Hepatocyte (in vitro differentiated cells): ENCODE measurements at regions not wholly inside any gene's neighbourhood (a gene's known extent, or its start where the extent isn't known, plus 50 kb on each side); places are given as distances from the start of the nearest gene placed in this dataset.

Source experiments
- CTCF ChIP-seq: fragments of 200-600 bp; sonication (generic); IDR thresholded peaks from 2 replicates; pipeline ENCODE4 v1.5.1; 2016; ENCODE audit warnings: antibody characterized with exemption, mild to moderate bottlenecking; ENCODE audit not compliant: poor library complexity
- EZH2 ChIP-seq: fragments of 200-600 bp; sonication (generic); IDR thresholded peaks from 2 replicates; pipeline ENCODE4 v1.6.1; 2016; ENCODE audit warnings: antibody characterized with exemption, mild to moderate bottlenecking, borderline replicate concordance
- EZH2phosphoT487 ChIP-seq: fragments of 200-600 bp; sonication (generic); IDR thresholded peaks from one replicate; pipeline ENCODE4 v1.6.1; 2018; ENCODE audit warnings: antibody characterized with exemption, mild to moderate bottlenecking, low read depth, moderate library complexity; ENCODE audit not compliant: unreplicated experiment, severe bottlenecking

- TF ChIP-seq CTCF (no peak), EZH2 (no peak), EZH2phosphoT487 (no peak)
Observed at GRCh38 chr5:2511126-2511525, 240.4 kb downstream of the IRX2 start.
